Muscle layer of colon (tissue), 2 donors: ENCODE measurements at regions not wholly inside any gene's neighbourhood (a gene's known extent, or its start where the extent isn't known, plus 50 kb on each side); places are given as distances from the start of the nearest gene placed in this dataset.

Source experiments
- H3K27ac ChIP-seq: one replicate; pipeline ENCODE4 v1.7.0; 2013; ENCODE audit warnings: low read depth, mild to moderate bottlenecking, low read length, moderate library complexity
- H3K27me3 ChIP-seq, 2 donors: one replicate each; pipeline ENCODE4 v1.7.0; 2013; ENCODE audit warnings: low read length in 2 of 2, mild to moderate bottlenecking in 2 of 2; ENCODE audit not compliant: insufficient read depth in 2 of 2, control insufficient read depth in 1 of 2
- H3K36me3 ChIP-seq: one replicate; pipeline ENCODE4 v1.7.0; 2013; ENCODE audit warnings: mild to moderate bottlenecking, low read length; ENCODE audit not compliant: insufficient read depth
- H3K4me1 ChIP-seq: one replicate; pipeline ENCODE4 v1.7.0; 2013; ENCODE audit warnings: mild to moderate bottlenecking, low read length; ENCODE audit not compliant: insufficient read depth
- H3K4me3 ChIP-seq, 2 donors: one replicate each; pipeline ENCODE4 v1.7.0; 2013; ENCODE audit warnings: low read length in 2 of 2, low read depth in 1 of 2, mild to moderate bottlenecking in 1 of 2, moderate library complexity in 1 of 2
- H3K9ac ChIP-seq: one replicate; pipeline ENCODE4 v1.7.0; 2013; ENCODE audit warnings: low read length
- H3K9me3 ChIP-seq: one replicate; pipeline ENCODE4 v1.7.0; 2013; ENCODE audit warnings: mild to moderate bottlenecking, low read length
- donor health status: abdominal sarcoma.
- donor health status: Adenocarcinoma of cecum.

GRCh38 chr4:149931431-149931830 is 115.8 kb upstream of the IQCM start:
- no peaks in the 10 kb centered on the region for H3K4me1 ChIP-seq
- no peak overlapping the region for H3K27ac ChIP-seq
- no peaks in the 10 kb centered on the region for H3K27me3 ChIP-seq
- no peaks in the 10 kb centered on the region for H3K9me3 ChIP-seq
- H3K4me3 ChIP-seq: no peak overlapping the region
- no peak overlapping the region for H3K9ac ChIP-seq
- H3K36me3 ChIP-seq: no peaks in the 10 kb centered on the region

DNA sequence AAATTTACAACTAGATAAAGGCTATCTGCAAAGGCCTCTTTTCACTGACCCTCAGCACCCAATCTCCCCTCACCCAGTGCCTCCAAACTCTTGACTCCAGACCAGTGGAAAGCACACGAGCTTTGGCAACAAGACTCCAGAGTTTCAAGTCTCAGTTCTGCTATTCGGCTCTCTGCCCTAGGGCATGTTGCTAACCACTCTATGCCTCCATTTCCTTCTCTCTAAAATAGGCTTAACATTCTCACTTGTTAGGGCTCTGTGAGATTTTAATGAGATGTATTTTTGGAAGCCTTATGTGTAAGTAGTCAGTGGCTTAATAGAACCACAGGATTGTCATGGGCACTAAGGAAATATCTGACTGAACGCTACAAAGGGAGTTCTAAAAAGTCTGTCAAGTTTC is 116.5 kb upstream of the IQCM start:
- no peak overlapping the region for H3K27ac ChIP-seq
- no peaks in the 10 kb centered on the region for H3K4me1 ChIP-seq
- H3K4me3 ChIP-seq: no peak overlapping the region
- H3K9me3 ChIP-seq: no peaks in the 10 kb centered on the region
- no peak overlapping the region for H3K9ac ChIP-seq
- H3K36me3 ChIP-seq: no peaks in the 10 kb centered on the region
- no peaks in the 10 kb centered on the region for H3K27me3 ChIP-seq

DNA sequence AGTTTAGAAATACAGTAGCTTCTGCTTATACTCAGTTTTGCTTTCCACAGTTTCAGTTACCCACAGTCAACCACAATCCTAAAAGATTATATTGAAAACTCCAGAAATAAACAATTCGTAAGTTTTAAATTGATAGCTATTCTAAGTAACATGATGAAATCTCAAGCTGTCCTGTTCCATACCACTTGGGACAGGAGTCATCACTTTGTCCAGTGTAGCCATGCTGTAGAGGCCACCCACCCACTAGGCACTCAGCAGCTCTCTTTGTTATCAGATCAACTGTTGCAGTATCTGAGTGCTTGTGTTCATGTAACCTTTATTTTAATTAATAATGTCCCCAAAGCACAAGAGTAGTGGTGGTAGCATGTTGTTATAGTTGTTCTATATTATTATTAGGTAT is 117.5 kb upstream of the IQCM start:
- H3K4me3 ChIP-seq: no peak overlapping the region
- no peak overlapping the region for H3K9ac ChIP-seq
- H3K27me3 ChIP-seq: no peaks in the 10 kb centered on the region
- no peaks in the 10 kb centered on the region for H3K36me3 ChIP-seq
- no peaks in the 10 kb centered on the region for H3K9me3 ChIP-seq
- no peaks in the 10 kb centered on the region for H3K4me1 ChIP-seq
- no peak overlapping the region for H3K27ac ChIP-seq

DNA sequence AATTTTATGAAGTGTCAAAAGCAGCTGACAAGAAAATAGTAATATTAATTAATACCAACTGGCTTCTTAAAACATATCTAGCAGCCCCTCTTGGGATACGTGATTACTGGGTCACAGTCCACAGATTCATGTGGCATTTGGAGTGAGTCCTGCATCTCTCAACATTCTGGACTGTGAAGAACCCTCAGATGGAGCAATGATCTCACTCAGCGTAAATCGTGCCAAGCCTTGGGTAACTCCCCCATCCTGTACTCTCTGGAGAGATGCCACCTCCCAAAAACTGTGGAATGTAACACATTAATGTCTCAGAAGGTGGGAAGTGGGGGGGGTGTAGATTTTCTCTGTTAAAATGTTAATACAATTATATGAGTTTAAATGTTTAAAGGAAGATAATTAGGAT is 118.2 kb upstream of the IQCM start:
- Histone ChIP-seq H3K36me3 (no peaks in the 10 kb centered on the region), H3K27me3 (no peaks in the 10 kb centered on the region), H3K9me3 (no peaks in the 10 kb centered on the region), H3K27ac (no peak overlapping the region), H3K4me3 (no peak overlapping the region), H3K4me1 (no peaks in the 10 kb centered on the region), H3K9ac (no peak overlapping the region)

- H3K27me3 ChIP-seq: no peaks in the 10 kb centered on the region
- H3K9me3 ChIP-seq: no peaks in the 10 kb centered on the region
- H3K27ac ChIP-seq: no peak overlapping the region
- no peaks in the 10 kb centered on the region for H3K4me1 ChIP-seq
- H3K9ac ChIP-seq: no peak overlapping the region
- H3K36me3 ChIP-seq: no peaks in the 10 kb centered on the region
- no peak overlapping the region for H3K4me3 ChIP-seq
These were observed 128.9 kb upstream of the DCLK2 start for GRCh38 chr4:149949381-149949780.

DNA sequence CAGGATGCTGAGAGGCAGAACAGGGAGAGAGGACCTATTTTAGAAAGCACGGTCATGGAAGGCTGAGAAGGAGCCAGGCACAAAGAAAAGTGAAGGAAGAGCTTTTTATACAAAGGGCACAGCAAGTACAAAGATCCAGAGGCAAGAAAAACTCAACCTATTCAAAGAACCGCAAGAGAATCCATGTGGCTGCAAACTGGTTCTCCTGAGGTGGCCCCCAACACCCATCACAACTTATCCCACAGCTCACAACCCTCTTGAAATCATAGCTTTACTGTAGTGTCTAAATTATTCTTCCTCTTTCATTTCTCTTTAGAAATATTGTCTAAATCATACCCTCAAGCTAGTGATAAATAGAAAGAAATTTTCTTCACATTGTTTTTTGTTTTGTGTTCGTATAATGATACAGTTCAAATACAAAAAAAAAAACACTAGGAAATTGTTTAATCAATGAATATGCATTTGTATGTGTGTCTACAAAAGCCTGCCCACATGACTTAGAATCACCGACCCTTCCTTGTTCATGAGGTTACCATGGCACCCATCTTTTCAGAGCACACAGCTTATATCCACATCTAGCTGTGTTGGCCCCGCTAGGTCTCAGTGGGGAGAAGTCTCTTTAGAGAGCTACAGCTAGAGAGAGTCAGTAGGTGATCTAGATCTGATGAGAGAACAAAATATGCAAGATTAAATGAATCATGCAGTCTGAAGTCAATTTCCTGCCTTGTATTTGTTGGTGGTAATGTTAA is 126.9 kb upstream of the DCLK2 start:
- H3K4me1 ChIP-seq: no peaks in the 10 kb centered on the region
- H3K27me3 ChIP-seq: no peaks in the 10 kb centered on the region
- no peaks in the 10 kb centered on the region for H3K36me3 ChIP-seq
- H3K9me3 ChIP-seq: no peaks in the 10 kb centered on the region
- H3K27ac ChIP-seq: no peak overlapping the region
- no peak overlapping the region for H3K4me3 ChIP-seq
- H3K9ac ChIP-seq: no peak overlapping the region

DNA sequence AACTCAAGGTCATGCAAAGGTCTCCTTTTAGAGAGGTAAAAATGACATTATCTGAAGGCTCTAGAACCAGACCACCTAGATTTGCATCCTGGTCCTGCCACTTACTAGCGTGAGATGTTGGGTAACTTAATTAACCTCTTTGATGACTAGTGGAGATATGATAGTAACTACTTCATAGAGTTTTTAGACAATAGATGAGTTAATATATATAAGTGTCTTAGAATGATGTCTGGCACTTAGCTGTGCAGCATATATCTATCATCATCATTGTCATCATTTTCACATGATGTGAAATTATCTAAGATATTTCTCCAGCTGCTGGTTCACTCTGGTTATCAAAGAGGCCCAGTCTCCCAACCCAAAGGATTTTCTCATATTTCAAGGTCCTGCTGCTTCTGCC is 126.1 kb upstream of the DCLK2 start:
- Histone ChIP-seq H3K27me3 (no peaks in the 10 kb centered on the region), H3K36me3 (no peaks in the 10 kb centered on the region), H3K4me3 (no peak overlapping the region), H3K9me3 (no peaks in the 10 kb centered on the region), H3K27ac (no peak overlapping the region), H3K9ac (no peak overlapping the region), H3K4me1 (no peaks in the 10 kb centered on the region)

DNA sequence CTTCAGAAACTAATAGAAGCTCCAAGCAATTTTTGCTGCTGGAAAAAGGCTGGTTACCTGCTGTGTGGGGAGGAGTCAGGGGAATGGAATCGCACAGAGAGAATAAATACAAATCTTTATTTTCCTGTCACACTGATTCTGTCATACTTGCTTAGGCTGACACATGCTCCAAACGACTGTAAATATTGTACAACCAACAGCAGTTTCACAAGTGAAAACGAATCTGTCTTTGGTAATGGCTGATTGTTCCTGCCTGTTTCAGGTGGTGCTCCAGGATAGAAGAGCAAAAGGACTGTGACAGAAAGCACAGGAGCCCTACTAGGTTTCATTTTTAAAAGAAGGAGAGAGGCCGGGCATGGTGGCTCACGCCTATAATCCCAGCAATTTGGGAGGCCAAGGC is 125.5 kb upstream of the DCLK2 start:
- Histone ChIP-seq H3K27ac (no peak overlapping the region), H3K4me1 (no peaks in the 10 kb centered on the region), H3K4me3 (no peak overlapping the region), H3K9ac (no peak overlapping the region), H3K36me3 (no peaks in the 10 kb centered on the region), H3K27me3 (no peaks in the 10 kb centered on the region), H3K9me3 (no peaks in the 10 kb centered on the region)

DNA sequence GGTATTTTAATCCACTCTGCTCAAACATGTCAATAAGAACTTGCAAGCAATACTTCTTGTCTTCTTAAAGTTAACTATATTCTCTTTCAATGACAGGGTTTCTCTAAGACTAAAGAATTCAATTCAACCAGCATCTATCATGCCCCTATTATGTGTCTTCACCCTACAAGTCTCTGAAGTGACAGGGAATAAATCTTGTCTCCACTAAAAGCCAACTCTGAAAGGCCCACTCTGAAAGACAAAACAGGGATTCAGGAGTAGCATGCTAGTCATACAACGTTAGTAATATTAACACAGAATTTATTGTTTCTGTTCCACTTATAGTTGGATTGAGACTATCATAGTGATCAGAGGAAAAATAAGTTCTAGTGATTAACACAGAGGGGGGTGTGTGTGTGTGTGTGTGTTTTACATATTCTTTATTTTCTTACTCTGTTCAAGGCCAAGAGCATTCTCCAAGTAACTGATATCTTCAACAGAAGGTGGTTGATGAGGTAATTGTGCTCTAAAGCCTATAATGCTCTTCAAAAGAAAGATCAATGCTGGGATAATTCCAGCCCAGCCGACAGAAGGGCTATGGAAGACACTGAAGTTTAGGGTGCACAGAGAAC is 122.4 kb upstream of the DCLK2 start:
- Histone ChIP-seq H3K36me3 (no peaks in the 10 kb centered on the region), H3K9me3 (no peaks in the 10 kb centered on the region), H3K4me1 (no peaks in the 10 kb centered on the region), H3K9ac (no peak overlapping the region), H3K4me3 (no peak overlapping the region), H3K27ac (no peak overlapping the region), H3K27me3 (no peaks in the 10 kb centered on the region)

- Histone ChIP-seq H3K36me3 (no peaks in the 10 kb centered on the region), H3K9me3 (no peaks in the 10 kb centered on the region), H3K9ac (no peak overlapping the region), H3K27ac (no peak overlapping the region), H3K4me1 (no peaks in the 10 kb centered on the region), H3K4me3 (no peak overlapping the region), H3K27me3 (no peaks in the 10 kb centered on the region)
These were observed 121.6 kb upstream of the DCLK2 start for GRCh38 chr4:149956678-149957077.

GRCh38 chr4:149961876-149962597 is 116.2 kb upstream of the DCLK2 start:
- no peak overlapping the region for H3K27ac ChIP-seq
- H3K9me3 ChIP-seq: no peaks in the 10 kb centered on the region
- no peaks in the 10 kb centered on the region for H3K36me3 ChIP-seq
- H3K27me3 ChIP-seq: no peaks in the 10 kb centered on the region
- no peak overlapping the region for H3K4me3 ChIP-seq
- no peak overlapping the region for H3K9ac ChIP-seq
- no peaks in the 10 kb centered on the region for H3K4me1 ChIP-seq
